Lung (tissue), 11 donors: ENCODE measurements at regions not wholly inside any gene's neighbourhood (a gene's known extent, or its start where the extent isn't known, plus 50 kb on each side); places are given as distances from the start of the nearest gene placed in this dataset.
A peak's percentile ranks its signal among the peaks of the same experiment; 100 is the strongest.

Experiments
- ATAC-seq: fragments of 200-7000 bp; cut with Tn5 transposase; one replicate; pipeline ENCODE4 v1.9.1; 2020; ENCODE audit warnings: moderate number of reproducible peaks; ENCODE audit not compliant: insufficient read depth, low FRiP score
- DNase-seq, 3 donors: peaks; one replicate each; pipeline ENCODE4 v3.0.0-alpha.2; 2013 to 2017
- H3K27ac ChIP-seq, 2 donors: one replicate each; pipeline ENCODE4 v1.5.1; 2013; ENCODE audit warnings: mild to moderate bottlenecking in 2 of 2, moderate library complexity in 2 of 2, control low read depth in 1 of 2, inconsistent platforms in 1 of 2, low read depth in 1 of 2, low read length in 1 of 2
- H3K27me3 ChIP-seq, 3 donors: one replicate each; pipeline ENCODE4 v1.5.1; 2013; ENCODE audit warnings: low read length in 2 of 3; ENCODE audit not compliant: control insufficient read depth in 3 of 3, insufficient read depth in 3 of 3
- H3K36me3 ChIP-seq, 4 donors: one replicate each; pipeline ENCODE4 v1.5.1; 2013; ENCODE audit warnings: low read length in 4 of 4, mild to moderate bottlenecking in 1 of 4, moderate library complexity in 1 of 4; ENCODE audit not compliant: control insufficient read depth in 4 of 4, insufficient read depth in 4 of 4
- H3K4me1 ChIP-seq, 5 donors: one replicate each; pipeline ENCODE4 v1.5.1; 2013; ENCODE audit warnings: low read length in 5 of 5, mild to moderate bottlenecking in 2 of 5, moderate library complexity in 1 of 5; ENCODE audit not compliant: control insufficient read depth in 5 of 5, insufficient read depth in 5 of 5
- H3K4me3 ChIP-seq: one replicate; pipeline ENCODE4 v1.5.1; 2013; ENCODE audit warnings: mild to moderate bottlenecking, control low read depth, moderate library complexity
- H3K9ac ChIP-seq, 2 donors: one replicate each; pipeline ENCODE4 v1.5.1; 2013; ENCODE audit warnings: low read length in 2 of 2, control low read depth in 1 of 2; ENCODE audit not compliant: insufficient read depth in 1 of 2
- H3K9me3 ChIP-seq, 4 donors: one replicate each; pipeline ENCODE4 v1.5.1; 2013; ENCODE audit warnings: low read length in 3 of 4, mild to moderate bottlenecking in 1 of 4, moderate library complexity in 1 of 4; ENCODE audit not compliant: control insufficient read depth in 4 of 4, insufficient read depth in 3 of 4
- WGBS, 2 donors: extraction: QIAGEN DNeasy Blood & Tissue Kit; methylation state at CpG; one replicate each; pipeline ENCODE4 v1.1.7; 2013; 5-methylcytosine and 5-hydroxymethylcytosine counted together
- TF ChIP-seq, protein P1 (sequence below): IDR thresholded peaks from 2 replicates; pipeline ENCODE4 v1.5.1; 2012; ENCODE audit warnings: mild to moderate bottlenecking; ENCODE audit errors: control extremely low read depth, extremely low read depth
- donor health status: control.
- donor health status: control.
- donor health status: Bipolar disorder and iron deficiency.
- donor health status: healthy.
- donor health status: DM: yes; HTN: yes; CAD: no.

- ATAC-seq (no peak), DNase-seq (no peak)
- TF ChIP-seq, protein P1, sequence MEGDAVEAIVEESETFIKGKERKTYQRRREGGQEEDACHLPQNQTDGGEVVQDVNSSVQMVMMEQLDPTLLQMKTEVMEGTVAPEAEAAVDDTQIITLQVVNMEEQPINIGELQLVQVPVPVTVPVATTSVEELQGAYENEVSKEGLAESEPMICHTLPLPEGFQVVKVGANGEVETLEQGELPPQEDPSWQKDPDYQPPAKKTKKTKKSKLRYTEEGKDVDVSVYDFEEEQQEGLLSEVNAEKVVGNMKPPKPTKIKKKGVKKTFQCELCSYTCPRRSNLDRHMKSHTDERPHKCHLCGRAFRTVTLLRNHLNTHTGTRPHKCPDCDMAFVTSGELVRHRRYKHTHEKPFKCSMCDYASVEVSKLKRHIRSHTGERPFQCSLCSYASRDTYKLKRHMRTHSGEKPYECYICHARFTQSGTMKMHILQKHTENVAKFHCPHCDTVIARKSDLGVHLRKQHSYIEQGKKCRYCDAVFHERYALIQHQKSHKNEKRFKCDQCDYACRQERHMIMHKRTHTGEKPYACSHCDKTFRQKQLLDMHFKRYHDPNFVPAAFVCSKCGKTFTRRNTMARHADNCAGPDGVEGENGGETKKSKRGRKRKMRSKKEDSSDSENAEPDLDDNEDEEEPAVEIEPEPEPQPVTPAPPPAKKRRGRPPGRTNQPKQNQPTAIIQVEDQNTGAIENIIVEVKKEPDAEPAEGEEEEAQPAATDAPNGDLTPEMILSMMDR = no peak
- H3K9ac ChIP-seq = no peak overlapping the region
- H3K27me3 ChIP-seq = no peaks in the 10 kb centered on the region
- no peak overlapping the region for H3K4me3 ChIP-seq
- no peaks in the 10 kb centered on the region for H3K9me3 ChIP-seq
- H3K36me3 ChIP-seq = no peaks in the 10 kb centered on the region
- WGBS, 2 donors = 66 to 76% methylated on average over 10 of the region's 10 CpGs
- H3K27ac ChIP-seq = peak overlapping the region in 1 of 2 donors; percentile 81
- peaks cover 0 to 14% (median 0%) of the 10 kb centered on the region in 5 donors for H3K4me1 ChIP-seq
These were observed 168.7 kb upstream of the HAND2 start for GRCh38 chr4:173698557-173699262.

GRCh38 chr4:173697840-173698239 is 167.8 kb upstream of the HAND2 start:
- H3K9ac ChIP-seq = no peak overlapping the region
- no peaks in the 10 kb centered on the region for H3K27me3 ChIP-seq
- peaks cover 0 to 14% (median 0%) of the 10 kb centered on the region in 5 donors for H3K4me1 ChIP-seq
- TF ChIP-seq, protein P1 = no peak
- H3K27ac ChIP-seq = peak overlapping the region in 1 of 2 donors; percentile 81
- no peaks in the 10 kb centered on the region for H3K9me3 ChIP-seq
- H3K36me3 ChIP-seq = no peaks in the 10 kb centered on the region
- H3K4me3 ChIP-seq = no peak overlapping the region
- DNase-seq (no peak), ATAC-seq (no peak)
- 61 to 78% methylated on average over 4 of the region's 4 CpGs for WGBS, 2 donors

DNA sequence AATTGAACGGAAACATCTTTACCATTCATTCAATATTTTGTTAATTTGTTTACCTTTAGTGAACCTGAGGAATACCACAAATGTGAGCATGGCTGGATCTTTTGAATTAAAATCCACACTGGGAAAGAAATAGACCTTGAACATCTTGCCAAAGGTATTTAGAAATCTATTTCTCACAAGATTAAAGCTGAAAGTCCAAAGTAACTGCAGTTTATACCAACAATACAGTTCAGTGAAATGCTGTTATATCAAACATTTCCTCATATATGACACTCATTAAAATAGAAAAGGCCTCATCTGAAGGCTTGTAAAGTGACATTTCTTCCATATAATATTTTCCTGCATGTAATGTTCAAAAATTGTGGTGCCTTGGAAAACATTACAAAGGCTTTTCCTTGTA is 166.5 kb upstream of the HAND2 start:
- WGBS, 2 donors = 94 to 95% methylated on average over 1 of the region's 1 CpG
- H3K9ac ChIP-seq = no peak overlapping the region
- no peaks in the 10 kb centered on the region for H3K9me3 ChIP-seq
- DNase-seq = no peak
- TF ChIP-seq, protein P1 = no peak
- ATAC-seq = no peak
- H3K4me3 ChIP-seq = no peak overlapping the region
- H3K27me3 ChIP-seq = no peaks in the 10 kb centered on the region
- peaks cover 0 to 14% (median 0%) of the 10 kb centered on the region in 5 donors for H3K4me1 ChIP-seq
- no peak overlapping the region for H3K27ac ChIP-seq
- no peaks in the 10 kb centered on the region for H3K36me3 ChIP-seq
